Natural killer cell (primary cell): ENCODE measurements at regions not wholly inside any gene's neighbourhood (a gene's known extent, or its start where the extent isn't known, plus 50 kb on each side); places are given as distances from the start of the nearest gene placed in this dataset.
A peak's percentile ranks its signal among the peaks of the same experiment; 100 is the strongest.
"Not testable (repeated sequence)": the region's sequence is repeated elsewhere in the genome, so short reads cannot be mapped to it uniquely, and the experiment has no call there.

Experiments
- ATAC-seq, 3 donors: fragments of 150-1000 bp in 2 of 3; fragments of 200-7000 bp in 1 of 3; cut with Tn5 transposase; 1 replicate in 1 of 3; 2 replicates in 2 of 3; pipeline ENCODE4 v1.10.0; 2021; ENCODE audit warnings: mild to moderate bottlenecking in 2 of 3, moderate library complexity in 2 of 3
- DNase-seq, 2 donors: peaks; one replicate each; pipeline versions ENCODE4 v3.0.0 to v3.0.0-alpha.2; 2013 to 2021; ENCODE audit warnings: mixed read lengths in 1 of 2
- H3K27ac ChIP-seq: one replicate; pipeline ENCODE4 v1.5.1; 2013; ENCODE audit warnings: mild to moderate bottlenecking, low read length
- H3K27me3 ChIP-seq: one replicate; pipeline ENCODE4 v1.6.1; 2013; ENCODE audit warnings: low read length; ENCODE audit not compliant: control insufficient read depth, insufficient read depth
- H3K36me3 ChIP-seq: one replicate; pipeline ENCODE4 v1.6.1; 2013; ENCODE audit warnings: low read length; ENCODE audit not compliant: control insufficient read depth, insufficient read depth
- H3K4me1 ChIP-seq: one replicate; pipeline ENCODE4 v1.6.1; 2013; ENCODE audit warnings: low read length; ENCODE audit not compliant: control insufficient read depth, insufficient read depth
- H3K4me3 ChIP-seq: one replicate; pipeline ENCODE4 v1.5.1; 2013; ENCODE audit warnings: low read length
- H3K9me3 ChIP-seq: one replicate; pipeline ENCODE4 v1.6.1; 2013; ENCODE audit warnings: low read length; ENCODE audit not compliant: control insufficient read depth, insufficient read depth
- H3K27ac Mint-ChIP-seq, 2 donors: one replicate each; pipeline ENCODE4 v1.8.0; 2022; ENCODE audit warnings: mild to moderate bottlenecking in 2 of 2, mixed read lengths in 2 of 2, moderate library complexity in 1 of 2
- H3K27me3 Mint-ChIP-seq, 2 donors: one replicate each; pipeline ENCODE4 v1.8.0; 2022; ENCODE audit warnings: low read depth in 2 of 2, mixed read lengths in 2 of 2
- H3K36me3 Mint-ChIP-seq: one replicate; pipeline ENCODE4 v1.8.0; 2022; ENCODE audit warnings: mixed read lengths
- H3K4me1 Mint-ChIP-seq, 2 donors: one replicate each; pipeline ENCODE4 v1.8.0; 2022; ENCODE audit warnings: mixed read lengths in 2 of 2
- H3K4me3 Mint-ChIP-seq: one replicate; pipeline ENCODE4 v1.8.0; 2022; ENCODE audit warnings: mild to moderate bottlenecking, moderate library complexity, mixed read lengths
- H3K9me3 Mint-ChIP-seq, 2 donors: one replicate each; pipeline ENCODE4 v1.8.0; 2022; ENCODE audit warnings: mixed read lengths in 2 of 2
- WGBS: methylation state at CpG from one replicate; pipeline ENCODE4 v1.1.7; 2013; ENCODE audit warnings: missing lambda C conversion rate; ENCODE audit not compliant: insufficient coverage; 5-methylcytosine and 5-hydroxymethylcytosine counted together
- intact Hi-C: fragments of 100-400 bp; cut with micrococcal nuclease; formaldehyde crosslinking; loops from one replicate; pipeline ENCODE4 v1.14.2; 2022

DNA sequence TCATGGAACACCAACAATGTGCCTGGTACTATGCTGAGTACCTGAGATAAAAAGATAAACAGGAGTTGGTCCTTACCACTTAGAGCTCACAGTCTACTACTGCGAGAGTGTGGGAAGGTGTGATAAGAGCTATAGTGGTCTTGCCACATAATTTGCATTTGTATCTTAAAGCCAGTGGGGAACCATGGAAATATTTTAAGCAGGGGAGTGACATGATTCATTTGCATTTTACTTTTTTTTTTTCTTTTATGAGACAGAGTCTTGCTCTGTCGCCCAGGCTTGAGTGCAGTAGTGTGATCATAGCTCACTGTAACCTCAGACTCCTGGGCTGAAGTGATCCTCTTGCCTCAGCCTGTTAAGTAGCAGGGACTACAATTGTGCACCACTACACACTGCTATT lies 54.2 kb upstream of the FAM72C start:
- H3K27ac ChIP-seq, H3K36me3 ChIP-seq, H3K27ac Mint-ChIP-seq, H3K4me1 Mint-ChIP-seq, DNase-seq, H3K4me3 ChIP-seq, H3K4me3 Mint-ChIP-seq, intact Hi-C loops, H3K27me3 ChIP-seq, H3K9me3 Mint-ChIP-seq, H3K36me3 Mint-ChIP-seq, H3K27me3 Mint-ChIP-seq, H3K9me3 ChIP-seq, H3K4me1 ChIP-seq: not testable (repeated sequence)
- WGBS, result no CpG with 5 or more reads among the region's 2 CpGs
- ATAC-seq, result peak; percentile 21 to 73 (median 60)

- H3K27me3 Mint-ChIP-seq, H3K4me1 ChIP-seq, H3K27ac Mint-ChIP-seq, H3K4me3 ChIP-seq, H3K9me3 Mint-ChIP-seq, H3K4me3 Mint-ChIP-seq, DNase-seq, H3K36me3 Mint-ChIP-seq, ATAC-seq, H3K36me3 ChIP-seq, intact Hi-C loops, H3K27me3 ChIP-seq, H3K4me1 Mint-ChIP-seq, H3K9me3 ChIP-seq, H3K27ac ChIP-seq: not testable (repeated sequence)
- no CpG with 5 or more reads among the region's 5 CpGs for WGBS
These were observed 50.1 kb upstream of the FAM72C start for GRCh38 chr1:144021690-144022384.
